Ovary (tissue), 3 donors: ENCODE measurements at regions not wholly inside any gene's neighbourhood (a gene's known extent, or its start where the extent isn't known, plus 50 kb on each side); places are given as distances from the start of the nearest gene placed in this dataset.

ENCODE experiments used
- CTCF ChIP-seq, 3 donors: fragments of 450-650 bp in 2 of 3; fragments of 200-600 bp in 1 of 3; IDR thresholded peaks; one replicate each; pipeline versions ENCODE4 v1.5.1 to v1.8.0; 2016 to 2022; ENCODE audit warnings: antibody characterized with exemption in 3 of 3, mild to moderate bottlenecking in 1 of 3
- POLR2A ChIP-seq: fragments of 450-650 bp; IDR thresholded peaks from one replicate; pipeline ENCODE4 v1.6.1; 2017; ENCODE audit warnings: antibody characterized with exemption, mild to moderate bottlenecking, moderate library complexity
- donor health status: DM: no; HTN: no; CAD: no.

GRCh38 chr2:65620026-65620425 is 187.6 kb upstream of the SPRED2 start:
- no peak for TF ChIP-seq CTCF (IDR thresholded peaks at IDR 0.05)
- TF ChIP-seq POLR2A, result no peak
